HCT116 (cell line): ENCODE measurements at regions not wholly inside any gene's neighbourhood (a gene's known extent, or its start where the extent isn't known, plus 50 kb on each side); places are given as distances from the start of the nearest gene placed in this dataset.

ENCODE experiments used
- ATAC-seq: fragments of 200-7000 bp; cut with Tn5 transposase; 2 replicates; pipeline ENCODE4 v1.9.1; 2020; ENCODE audit warnings: mild to moderate bottlenecking, moderate library complexity
- BruUV-seq: library from RNA; stranded (reverse); fragments of 400-500 nt; replicated peaks from 2 replicates; lab custom pipeline; 2021; lab: Mats Ljungman, UMichigan
- CTCF ChIA-PET: fragments of 300-600 bp; sonication (Branson Sonifier 250); formaldehyde crosslinking; loops from one replicate; lab custom pipeline; 2021; ENCODE audit warnings: antibody characterized with exemption; lab: Charles Lee
- POLR2A ChIA-PET: fragments of 300-600, 350-600 bp; sonication (Branson Sonifier 250); formaldehyde crosslinking; loops from one replicate; lab custom pipeline; 2021; ENCODE audit warnings: antibody characterized with exemption; lab: Charles Lee
- RAD21 ChIA-PET, 2 experiments: fragments of 300-600 bp; sonication (Branson Sonifier 250); formaldehyde crosslinking; loops; one replicate each; lab custom pipeline; 2023; ENCODE audit warnings: low total read pairs in 2 of 2; ENCODE audit not compliant: uncharacterized antibody in 2 of 2, unreplicated experiment in 2 of 2, low non-redundant PET in 1 of 2; lab: Charles Lee
- DNase-seq: peaks from one replicate; pipeline ENCODE4 v3.0.0-alpha.2; 2010; ENCODE audit warnings: low read depth, low spot score
- H2AFZ ChIP-seq: fragments of 200-600 bp; shearing (Covaris generic), sonication (generic); 2 replicates; pipeline ENCODE4 v1.6.1; 2017; ENCODE audit warnings: low read depth, mixed run types, mixed read lengths, antibody characterized with exemption, low read length; ENCODE audit not compliant: poor library complexity, severe bottlenecking
- H3K27ac ChIP-seq: 2 replicates; pipeline ENCODE4 v1.5.1; 2012; ENCODE audit warnings: low read depth, low read length
- H3K27me3 ChIP-seq: fragments of 200-600 bp; sonication (generic); 2 replicates; pipeline ENCODE4 v1.6.1; 2016; ENCODE audit warnings: mixed run types, low read length, mixed read lengths; ENCODE audit not compliant: insufficient read depth
- H3K36me3 ChIP-seq, 2 experiments: fragments of 200-500 bp in 1 of 2; fragments of 200-600 bp in 1 of 2; sonication (Bioruptor generic) in 1 of 2; sonication (generic) in 1 of 2; 2 replicates each; pipeline versions ENCODE4 v1.5.1 to v1.6.1; 2014 to 2016; ENCODE audit warnings: low read length in 2 of 2, inconsistent platforms in 1 of 2, mixed read lengths in 1 of 2, mixed run types in 1 of 2; ENCODE audit not compliant: insufficient read depth in 2 of 2, control insufficient read depth in 1 of 2
- H3K4me1 ChIP-seq, 2 experiments: fragments of 200-600 bp in 1 of 2; sonication (generic) in 1 of 2; 2 replicates each; pipeline versions ENCODE4 v1.5.1 to v1.6.1; 2012 to 2017; ENCODE audit warnings: low read length in 2 of 2, inconsistent platforms in 1 of 2, mild to moderate bottlenecking in 1 of 2, mixed read lengths in 1 of 2, mixed run types in 1 of 2, moderate library complexity in 1 of 2; ENCODE audit not compliant: insufficient read depth in 2 of 2, control insufficient read depth in 1 of 2
- H3K4me2 ChIP-seq: fragments of 200-600 bp; sonication (generic); 2 replicates; pipeline ENCODE4 v1.6.1; 2017; ENCODE audit warnings: mixed run types, low read length, mixed read lengths
- H3K4me3 ChIP-seq, 2 experiments: fragments of 200-600 bp in 1 of 2; sonication (generic) in 1 of 2; replicated peaks in 1 of 2; 2 replicates each; pipeline ENCODE4 v1.5.1; 2011 to 2016; ENCODE audit warnings: low read length in 2 of 2, control low read depth in 1 of 2, low read depth in 1 of 2, mild to moderate bottlenecking in 1 of 2, mixed read lengths in 1 of 2, mixed run types in 1 of 2
- H3K79me2 ChIP-seq: fragments of 200-600 bp; sonication (generic); 2 replicates; pipeline ENCODE4 v1.6.1; 2017; ENCODE audit warnings: mild to moderate bottlenecking, mixed run types, low read length, moderate library complexity, mixed read lengths; ENCODE audit not compliant: insufficient read depth
- H3K9ac ChIP-seq: fragments of 200-600 bp; sonication (generic); 2 replicates; pipeline ENCODE4 v1.6.1; 2016; ENCODE audit warnings: low read length, mixed read lengths
- H3K9me2 ChIP-seq: fragments of 200-600 bp; sonication (generic), shearing (Covaris generic); 2 replicates; pipeline ENCODE4 v1.6.1; 2017; ENCODE audit warnings: mixed run types, mild to moderate bottlenecking, moderate library complexity; ENCODE audit not compliant: insufficient read depth
- H3K9me3 ChIP-seq, 2 experiments: fragments of 200-500 bp in 1 of 2; fragments of 200-600 bp in 1 of 2; sonication (Bioruptor generic) in 1 of 2; sonication (generic) in 1 of 2; 2 replicates each; pipeline ENCODE4 v1.6.1; 2014 to 2017; ENCODE audit warnings: low read length in 2 of 2, mixed read lengths in 2 of 2, inconsistent platforms in 1 of 2, low read depth in 1 of 2, mild to moderate bottlenecking in 1 of 2, mixed run types in 1 of 2, moderate library complexity in 1 of 2; ENCODE audit not compliant: control insufficient read depth in 1 of 2, insufficient read depth in 1 of 2
- H4K20me1 ChIP-seq: fragments of 200-600 bp; sonication (generic), shearing (Covaris generic); 2 replicates; pipeline ENCODE4 v1.6.1; 2017; ENCODE audit warnings: mixed run types, mild to moderate bottlenecking, moderate library complexity; ENCODE audit not compliant: insufficient read depth
- ATF3 ChIP-seq: IDR thresholded peaks from 2 replicates; pipeline ENCODE4 v1.6.1; 2012
- JUND ChIP-seq: IDR thresholded peaks from 2 replicates; pipeline ENCODE4 v1.6.1; 2012
- REST ChIP-seq: IDR thresholded peaks from 2 replicates; pipeline ENCODE4 v1.6.1; 2012; ENCODE audit warnings: low read depth
- SIN3A ChIP-seq: IDR thresholded peaks from 2 replicates; pipeline ENCODE4 v1.6.1; 2012; ENCODE audit warnings: low read depth
- SP1 ChIP-seq: IDR thresholded peaks from 2 replicates; pipeline ENCODE4 v1.6.1; 2012; ENCODE audit warnings: low read depth
- SRF ChIP-seq: IDR thresholded peaks from 2 replicates; pipeline ENCODE4 v1.6.1; 2012; ENCODE audit warnings: low read depth
- YY1 ChIP-seq: IDR thresholded peaks from 2 replicates; pipeline ENCODE4 v1.6.1; 2011; ENCODE audit warnings: low read length, low read depth, moderate library complexity, mild to moderate bottlenecking; ENCODE audit not compliant: insufficient replicate concordance; ENCODE audit errors: extremely low read depth
- ZNF274 ChIP-seq: fragments of 200-500 bp; sonication (Bioruptor generic); IDR thresholded peaks from 2 replicates; pipeline ENCODE4 v1.6.1; 2014; ENCODE audit warnings: mild to moderate bottlenecking, low read depth, low read length, inconsistent platforms
- intact Hi-C: fragments of 100-400 bp; cut with micrococcal nuclease; formaldehyde crosslinking; loops from 2 replicates; pipeline ENCODE4 v1.10.0; 2022

- ATAC-seq = no peak
- Histone ChIP-seq H3K27ac (no peak overlapping the region), H3K9me2 (no peaks in the 10 kb centered on the region), H2AFZ (no peak overlapping the region), H3K27me3 (no peaks in the 10 kb centered on the region), H3K4me3 (no peak overlapping the region), H3K9me3 (no peaks in the 10 kb centered on the region; a peak in 1 of 4 replicates), H3K79me2 (no peaks in the 10 kb centered on the region), H3K36me3 (no peaks in the 10 kb centered on the region), H3K4me2 (no peak overlapping the region), H3K4me1 (no peaks in the 10 kb centered on the region), H4K20me1 (no peaks in the 10 kb centered on the region), H3K9ac (no peak overlapping the region)
- no peak for DNase-seq
- ChIA-PET CTCF (interaction anchor here (1.1 to 1.9 kb wide), 2 partner anchors 13 to 30 kb away, joined by 5 read pairs; no protein-coding TSS in a partner anchor), RAD21 (no interaction called here), POLR2A (no interaction called here)
- intact Hi-C loops = no loop called here
- no TSS peak for BruUV-seq
- TF ChIP-seq ATF3 = no peak
- no peak for TF ChIP-seq ZNF274
- TF ChIP-seq REST = no peak
- TF ChIP-seq YY1 = no peak
- TF ChIP-seq SP1 = no peak
- no peak for TF ChIP-seq SRF
- no peak for TF ChIP-seq JUND
- TF ChIP-seq SIN3A = no peak
These were observed 267.6 kb downstream of the IPO8 start for GRCh38 chr12:30428098-30428497.
